K562 (cell line): ENCODE measurements at regions not wholly inside any gene's neighbourhood (a gene's known extent, or its start where the extent isn't known, plus 50 kb on each side); places are given as distances from the start of the nearest gene placed in this dataset.

Source experiments
- ATAC-seq: fragments of 200-7000 bp; cut with Tn5 transposase; 3 replicates; pipeline ENCODE4 v1.9.1; 2020; ENCODE audit warnings: moderate library complexity
- BruUV-seq: library from RNA; stranded (reverse); fragments of 400-500 nt; replicated peaks from 2 replicates; lab custom pipeline; 2021; lab: Mats Ljungman, UMichigan
- CTCF ChIA-PET: fragments of 300-600 bp; formaldehyde crosslinking; extraction: SDS; loops from one replicate; lab custom pipeline; 2021; ENCODE audit warnings: low intra/inter-chr PET ratio; lab: Yijun Ruan, JAX
- POLR2A ChIA-PET: fragments of 300-600, 350-650 bp; sonication (Branson Sonifier 250); formaldehyde crosslinking; extraction: SDS; loops from one replicate; lab custom pipeline; 2021; ENCODE audit warnings: antibody characterized with exemption, inconsistent platforms; lab: Yijun Ruan, JAX
- DNase-seq, 4 experiments: peaks; one replicate each; pipeline versions ENCODE4 v3.0.0 to v3.0.0-alpha.2; 2011 to 2018; ENCODE audit warnings: low spot score in 3 of 4, mixed read lengths in 3 of 4; ENCODE audit errors: extremely low read depth in 1 of 4
- FAIRE-seq: peaks from 2 replicates; lab custom pipeline; 2011; peaks lifted over from hg19 to GRCh38; lab: Jason Lieb, UNC
- H2AFZ ChIP-seq: 2 replicates; pipeline ENCODE4 v1.6.0; 2011; ENCODE audit warnings: low read depth, low read length, control low read depth, inconsistent platforms
- H3K27ac ChIP-seq: fragments of 200-600 bp; 3 replicates; pipeline ENCODE4 v1.8.0; 2011; ENCODE audit warnings: low read depth, mild to moderate bottlenecking, control low read depth, inconsistent platforms, low read length, moderate library complexity, mixed read lengths; ENCODE audit errors: extremely low read depth
- H3K27me3 ChIP-seq, 2 experiments: fragments of 300-600 bp in 1 of 2; 2 replicates in 1 of 2; 3 replicates in 1 of 2; pipeline versions ENCODE4 v1.6.0 to v1.8.0; 2011; ENCODE audit warnings: inconsistent platforms in 2 of 2, low read length in 2 of 2, mild to moderate bottlenecking in 1 of 2, mixed read lengths in 1 of 2, moderate library complexity in 1 of 2; ENCODE audit not compliant: control insufficient read depth in 2 of 2, insufficient read depth in 2 of 2
- H3K36me3 ChIP-seq: fragments of 300-600 bp; 3 replicates; pipeline ENCODE4 v1.8.0; 2011; ENCODE audit warnings: mild to moderate bottlenecking, low read length, inconsistent platforms; ENCODE audit not compliant: control insufficient read depth, insufficient read depth
- H3K4me1 ChIP-seq, 2 experiments: fragments of 200-600 bp in 1 of 2; replicated peaks in 1 of 2; 2 replicates in 1 of 2; 3 replicates in 1 of 2; pipeline versions ENCODE4 v1.5.1 to v1.8.0; 2011; ENCODE audit warnings: inconsistent platforms in 2 of 2, low read length in 2 of 2, mild to moderate bottlenecking in 1 of 2, mixed read lengths in 1 of 2, moderate library complexity in 1 of 2; ENCODE audit not compliant: control insufficient read depth in 2 of 2, insufficient read depth in 2 of 2
- H3K4me2 ChIP-seq: 2 replicates; pipeline ENCODE4 v1.6.1; 2011; ENCODE audit warnings: low read length, control low read depth, inconsistent platforms, mixed read lengths; ENCODE audit not compliant: insufficient read depth
- H3K4me3 ChIP-seq: fragments of 200-600 bp; sonication (generic), shearing (Covaris generic); 2 replicates; pipeline ENCODE4 v1.5.1; 2016; ENCODE audit warnings: control low read depth, inconsistent platforms
- H3K79me2 ChIP-seq: fragments of 200-600 bp; 3 replicates; pipeline ENCODE4 v1.8.0; 2011; ENCODE audit warnings: low read length, inconsistent platforms; ENCODE audit not compliant: control insufficient read depth, insufficient read depth
- H3K9ac ChIP-seq, 2 experiments: 2 replicates each; pipeline versions ENCODE4 v1.6.0 to v1.6.1; 2011; ENCODE audit warnings: low read depth in 2 of 2, low read length in 2 of 2, control low read depth in 1 of 2, inconsistent platforms in 1 of 2, mild to moderate bottlenecking in 1 of 2, mixed read lengths in 1 of 2; ENCODE audit not compliant: insufficient read depth in 1 of 2
- H3K9me1 ChIP-seq: one replicate; pipeline ENCODE4 v1.6.0; 2011; ENCODE audit warnings: inconsistent platforms, mild to moderate bottlenecking, low read length, moderate library complexity; ENCODE audit not compliant: control insufficient read depth, insufficient read depth
- H3K9me3 ChIP-seq: replicated peaks from 2 replicates; pipeline ENCODE4 v1.5.1; 2011; ENCODE audit warnings: low read depth, low read length, inconsistent platforms; ENCODE audit not compliant: control insufficient read depth, insufficient read depth
- H4K20me1 ChIP-seq: replicated peaks from 2 replicates; pipeline ENCODE4 v1.6.1; 2011; ENCODE audit warnings: low read length, inconsistent platforms, mixed read lengths; ENCODE audit not compliant: control insufficient read depth, insufficient read depth
- BRD9 ChIP-seq: fragments of 450-650 bp; IDR thresholded peaks from 2 replicates; pipeline ENCODE4 v1.6.1; 2018; ENCODE audit warnings: low read depth; ENCODE audit not compliant: partially characterized antibody
- HINFP ChIP-seq: fragments of 450-650 bp; conservative IDR thresholded peaks from 2 replicates; pipeline ENCODE4 v1.6.1; 2016; ENCODE audit warnings: missing genetic modification characterization, low read depth, mild to moderate bottlenecking, control low read depth, missing compliant biosample characterization
- HIVEP1 ChIP-seq: fragments of 250-450 bp; sonication (Bioruptor Pico); IDR thresholded peaks from 2 replicates; pipeline ENCODE4 v1.4.0; 2020; ENCODE audit warnings: mild to moderate bottlenecking
- HMG20A ChIP-seq: fragments of 450-650 bp; formaldehyde crosslinking; conservative IDR thresholded peaks from 2 replicates; pipeline ENCODE4 v1.4.0; 2020; ENCODE audit warnings: mild to moderate bottlenecking, mixed read lengths
- SFPQ ChIP-seq: fragments of 200-400 bp; formaldehyde crosslinking; IDR thresholded peaks from 2 replicates; pipeline ENCODE4 v1.6.1; 2017; ENCODE audit warnings: mild to moderate bottlenecking, low read depth, low read length, moderate library complexity
- TARDBP ChIP-seq: fragments of 450-650 bp; IDR thresholded peaks from 2 replicates; pipeline ENCODE4 v1.6.1; 2016
- USF2 ChIP-seq: sonication (generic); formaldehyde crosslinking; IDR thresholded peaks from 2 replicates; pipeline ENCODE4 v1.5.0; 2020; ENCODE audit warnings: missing genetic modification reagents
- WGBS: fragments of 100-300 bp; shearing (Covaris generic); methylation state at CpG from one replicate; pipeline ENCODE4 v1.1.6; 2016; ENCODE audit warnings: low coverage, mixed read lengths; ENCODE audit not compliant: insufficient coverage; ENCODE audit errors: missing lambda C conversion rate; 5-methylcytosine and 5-hydroxymethylcytosine counted together
- in situ Hi-C: fragments of 300-500 bp; cut with MboI; formaldehyde crosslinking; loops from 4 replicates; pipeline ENCODE4 v1.15.0; 2018; ENCODE audit warnings: inconsistent platforms, mixed read lengths
- intact Hi-C: fragments of 100-400 bp; cut with micrococcal nuclease; formaldehyde crosslinking; loops from 2 replicates; pipeline ENCODE4 v1.14.2; 2022

GRCh38 chr9:79041266-79041665, 530.5 kb upstream of the TLE4 start:
- WGBS: 0% methylated on average over 1 of the region's 1 CpG
- BruUV-seq: no TSS peak

More at GRCh38 chr9:79041266-79041665, 530.5 kb upstream of the TLE4 start:
- TF ChIP-seq BRD9: no peak
- no peak for TF ChIP-seq HMG20A (CRISPR knock-in tag)
- TF ChIP-seq USF2 (CRISPR knock-in tag): no peak
- no peak for TF ChIP-seq SFPQ
- no peak for TF ChIP-seq HIVEP1 (CRISPR knock-in tag)
- no peak for TF ChIP-seq HINFP (tag)
- TF ChIP-seq TARDBP: no peak
- ATAC-seq: no peak
- Histone ChIP-seq H3K79me2 (no peaks in the 10 kb centered on the region), H4K20me1 (no peaks in the 10 kb centered on the region), H3K9me1 (no peaks in the 10 kb centered on the region), H3K27ac (no peak overlapping the region), H3K9ac (no peak overlapping the region), H3K4me3 (no peak overlapping the region), H3K36me3 (no peaks in the 10 kb centered on the region), H2AFZ (no peak overlapping the region), H3K4me2 (no peak overlapping the region), H3K4me1 (no peaks in the 10 kb centered on the region), H3K27me3 (no peaks in the 10 kb centered on the region), H3K9me3 (no peaks in the 10 kb centered on the region)
- FAIRE-seq: no peak
- DNase-seq: no peak
- ChIA-PET CTCF (no interaction called here), POLR2A (no interaction called here)
- intact Hi-C loops (no loop called here), in situ Hi-C loops (no loop called here)
